ENCODE measurements at regions not wholly inside any gene's neighbourhood (a gene's known extent, or its start where the extent isn't known, plus 50 kb on each side); places are given as distances from the start of the nearest gene placed in this dataset.

- ChIA-PET POLR2A (interaction anchor here (0.6 kb wide), 1 partner anchor 11 kb away, joined by 3 read pairs; no protein-coding TSS in a partner anchor), CTCF (interaction anchor here (0.6 to 2.5 kb wide), 5 partner anchors 8 to 735 kb away, joined by 3 to 12 read pairs (median 3); no protein-coding TSS in a partner anchor), SMC1A (ENCODE audit: uncharacterized antibody, unreplicated experiment) (interaction anchor here (1.0 to 1.5 kb wide), 2 partner anchors 9 to 680 kb away, joined by 3 to 6 read pairs; no protein-coding TSS in a partner anchor), RAD21 (ENCODE audit: unreplicated experiment) (interaction anchor here (1.2 kb wide), 1 partner anchor 702 kb away, joined by 3 read pairs; no protein-coding TSS in a partner anchor)
- intact Hi-C loops (cut with micrococcal nuclease; ENCODE audit: unreplicated experiment) (no loop called here), in situ Hi-C loops (cut with MboI) (no loop called here)
- FAIRE-seq (no peak), DNase-seq (ENCODE audit: low read depth, low spot score) (no peak), ATAC-seq (no peak)
- no peaks in the 10 kb centered on the region for H3K4me1 ChIP-seq (ENCODE audit: control insufficient read depth, insufficient read depth, low read length)
- WGBS (ENCODE audit: insufficient coverage, insufficient replicate concordance, low lambda C conversion rate, missing lambda C conversion rate), result 17% methylated on average over 2 of the region's 2 CpGs
- H3K36me3 ChIP-seq (ENCODE audit: control insufficient read depth in 2 of 2, insufficient read depth in 2 of 2, low read length in 1 of 2), result no peaks in the 10 kb centered on the region
- H2AFZ ChIP-seq (ENCODE audit: control insufficient read depth, low read depth, low read length), result no peak overlapping the region
- H3K4me2 ChIP-seq (ENCODE audit: control insufficient read depth, insufficient read depth), result no peak overlapping the region
- no TSS peak for BruUV-seq (replicated peaks)
- H3K27ac ChIP-seq (ENCODE audit: control insufficient read depth, insufficient read depth), result no peak overlapping the region
- H3K79me2 ChIP-seq (ENCODE audit: control insufficient read depth, insufficient read depth, low read length), result no peaks in the 10 kb centered on the region
- no peak for TF ChIP-seq SREBF2 (IDR thresholded peaks at IDR 0.05; ENCODE audit: low read length)
- TF ChIP-seq ZZZ3 (IDR thresholded peaks at IDR 0.05; ENCODE audit: control insufficient read depth, insufficient read length, low read depth), result no peak
- TF ChIP-seq BCL11A (IDR thresholded peaks at IDR 0.05; ENCODE audit: low read depth, low read length), result no peak
- TF ChIP-seq ZSCAN29 (IDR thresholded peaks at IDR 0.05), result no peak
- TF ChIP-seq IKZF2 (IDR thresholded peaks at IDR 0.05), result no peak
- TF ChIP-seq RCOR1 (conservative IDR thresholded peaks at IDR 0.05; ENCODE audit: low read depth, low read length), result no peak
- no peak for TF ChIP-seq ZNF384 (IDR thresholded peaks at IDR 0.05; ENCODE audit: borderline replicate concordance, low read depth, low read length)
- no peak for TF ChIP-seq POLR2AphosphoS2 (IDR thresholded peaks at IDR 0.05; ENCODE audit: low read depth, low read length)
- TF ChIP-seq CEBPZ (IDR thresholded peaks at IDR 0.05; ENCODE audit: low read depth, low read length), result no peak
- no peak overlapping the region for H3K4me3 ChIP-seq
- no peaks in the 10 kb centered on the region for H4K20me1 ChIP-seq (ENCODE audit: control insufficient read depth, insufficient read depth)
- peaks cover 3 to 4% of the 10 kb centered on the region in 2 experiments; a peak in 3 of 4 replicates for H3K27me3 ChIP-seq (replicated peaks in 1 of 2; ENCODE audit: control insufficient read depth in 2 of 2, insufficient read depth in 2 of 2, low read length in 1 of 2)
- no peaks in the 10 kb centered on the region for H3K9me3 ChIP-seq (replicated peaks; ENCODE audit: control insufficient read depth, insufficient read depth, low read length)
- no peak overlapping the region for H3K9ac ChIP-seq (ENCODE audit: control insufficient read depth, insufficient read depth, low read length)
Observed at GRCh38 chr11:128151338-128151737, 436.0 kb downstream of the ETS1 start.

Measured in GM12878 (cell line).